HepG2 (cell line): ENCODE measurements at regions not wholly inside any gene's neighbourhood (a gene's known extent, or its start where the extent isn't known, plus 50 kb on each side); places are given as distances from the start of the nearest gene placed in this dataset.

Experiments
- AGO1 ChIP-seq: fragments of 200-400 bp; formaldehyde crosslinking; IDR thresholded peaks from 2 replicates; pipeline ENCODE4 v1.6.1; 2017; ENCODE audit warnings: mild to moderate bottlenecking, low read depth, low read length, moderate library complexity; ENCODE audit not compliant: poor library complexity, severe bottlenecking
- EHMT2 ChIP-seq: fragments of 200-600 bp; sonication (generic); IDR thresholded peaks from 2 replicates; pipeline ENCODE4 v1.7.0; 2017; ENCODE audit warnings: antibody characterized with exemption, low read depth, low read length, borderline replicate concordance
- GPN1 ChIP-seq: sonication (generic); formaldehyde crosslinking; IDR thresholded peaks from 2 replicates; pipeline ENCODE4 v1.5.1; 2020; ENCODE audit warnings: missing genetic modification reagents, borderline replicate concordance
- GZF1 ChIP-seq: sonication (generic); formaldehyde crosslinking; IDR thresholded peaks from 2 replicates; pipeline ENCODE4 v1.5.1; 2020; ENCODE audit warnings: mild to moderate bottlenecking, missing genetic modification reagents
- HDAC6 ChIP-seq: fragments of 200-600 bp; sonication (generic); IDR thresholded peaks from 2 replicates; pipeline ENCODE4 v1.7.0; 2017; ENCODE audit warnings: mild to moderate bottlenecking, antibody characterized with exemption, low read length, low read depth
- MAZ ChIP-seq, 2 experiments: sonication (generic) in 1 of 2; formaldehyde crosslinking in 1 of 2; IDR thresholded peaks; 2 replicates each; pipeline versions ENCODE4 v1.5.0 to v1.6.1; 2012 to 2020; ENCODE audit warnings: low read depth in 2 of 2, mild to moderate bottlenecking in 2 of 2, borderline replicate concordance in 1 of 2, improper control_type of control experiment in 1 of 2, low read length in 1 of 2, missing genetic modification reagents in 1 of 2, moderate library complexity in 1 of 2
- MLLT10 ChIP-seq: sonication (generic); formaldehyde crosslinking; IDR thresholded peaks from 2 replicates; pipeline ENCODE4 v1.4.0; 2020; ENCODE audit warnings: missing genetic modification reagents
- MLX ChIP-seq: IDR thresholded peaks from 2 replicates; pipeline ENCODE4 v1.6.1; 2016
- MTF2 ChIP-seq: sonication (generic); formaldehyde crosslinking; IDR thresholded peaks from 2 replicates; pipeline ENCODE4 v1.5.0; 2020; ENCODE audit warnings: missing genetic modification reagents, borderline replicate concordance
- NFKBIZ ChIP-seq: IDR thresholded peaks from 2 replicates; pipeline ENCODE4 v1.6.1; 2018; ENCODE audit warnings: missing genetic modification reagents, missing compliant biosample characterization
- NR1H2 ChIP-seq: sonication (generic); formaldehyde crosslinking; IDR thresholded peaks from 2 replicates; pipeline ENCODE4 v1.8.1; 2022; ENCODE audit warnings: low read depth, missing genetic modification reagents, borderline replicate concordance
- ONECUT2 ChIP-seq: sonication (generic); formaldehyde crosslinking; IDR thresholded peaks from 2 replicates; pipeline ENCODE4 v1.4.0; 2020; ENCODE audit warnings: missing genetic modification reagents
- PAX8 ChIP-seq: sonication (generic); formaldehyde crosslinking; IDR thresholded peaks from 2 replicates; pipeline ENCODE4 v1.8.0; 2022; ENCODE audit warnings: mild to moderate bottlenecking, missing genetic modification reagents, borderline replicate concordance
- POLR2AphosphoS5 ChIP-seq: IDR thresholded peaks from 2 replicates; pipeline ENCODE4 v1.6.1; 2012; ENCODE audit warnings: low read depth, low read length
- SNAPC2 ChIP-seq: sonication (generic); formaldehyde crosslinking; IDR thresholded peaks from 2 replicates; pipeline ENCODE4 v1.8.1; 2022; ENCODE audit warnings: mild to moderate bottlenecking, missing genetic modification reagents
- ZNF20 ChIP-seq: sonication (generic); formaldehyde crosslinking; IDR thresholded peaks from 2 replicates; pipeline ENCODE4 v1.4.0; 2020; ENCODE audit warnings: mild to moderate bottlenecking, moderate library complexity, missing genetic modification reagents
- ZNF33A ChIP-seq: sonication (generic); formaldehyde crosslinking; IDR thresholded peaks from 2 replicates; pipeline ENCODE4 v1.5.1; 2020; ENCODE audit warnings: missing genetic modification reagents, mild to moderate bottlenecking, moderate library complexity, borderline replicate concordance
- ZNF431 ChIP-seq: sonication (generic); formaldehyde crosslinking; IDR thresholded peaks from 2 replicates; pipeline ENCODE4 v1.9.0; 2022; ENCODE audit warnings: missing genetic modification reagents, low read depth, mild to moderate bottlenecking, borderline replicate concordance
- ZNF670 ChIP-seq: sonication (generic); formaldehyde crosslinking; IDR thresholded peaks from 2 replicates; pipeline ENCODE4 v1.8.0; 2022; ENCODE audit warnings: mild to moderate bottlenecking, missing genetic modification reagents, borderline replicate concordance
- ZNF678 ChIP-seq: sonication (generic); formaldehyde crosslinking; IDR thresholded peaks from 2 replicates; pipeline ENCODE4 v1.4.0; 2020; ENCODE audit warnings: mild to moderate bottlenecking, missing genetic modification reagents
- ZNF75D ChIP-seq: sonication (generic); formaldehyde crosslinking; IDR thresholded peaks from 2 replicates; pipeline ENCODE4 v1.8.1; 2023; ENCODE audit warnings: missing genetic modification reagents, mild to moderate bottlenecking, borderline replicate concordance
- ZNF879 ChIP-seq: sonication (generic); formaldehyde crosslinking; IDR thresholded peaks from 2 replicates; pipeline ENCODE4 v1.8.1; 2023; ENCODE audit warnings: missing genetic modification reagents
- ZSCAN20 ChIP-seq: sonication (generic); formaldehyde crosslinking; IDR thresholded peaks from 2 replicates; pipeline ENCODE4 v1.4.0; 2020; ENCODE audit warnings: missing genetic modification reagents, mild to moderate bottlenecking, borderline replicate concordance
- ZSCAN25 ChIP-seq: sonication (generic); formaldehyde crosslinking; IDR thresholded peaks from 2 replicates; pipeline ENCODE4 v1.8.0; 2022; ENCODE audit warnings: mild to moderate bottlenecking, missing genetic modification reagents
- ZSCAN9 ChIP-seq: IDR thresholded peaks from 2 replicates; pipeline ENCODE4 v1.6.1; 2016; ENCODE audit warnings: borderline replicate concordance
- TF ChIP-seq, protein P1 (sequence below): sonication (generic); formaldehyde crosslinking; conservative IDR thresholded peaks from 2 replicates; pipeline ENCODE4 v1.4.0; 2020; ENCODE audit warnings: mild to moderate bottlenecking, missing genetic modification reagents, moderate library complexity

DNA sequence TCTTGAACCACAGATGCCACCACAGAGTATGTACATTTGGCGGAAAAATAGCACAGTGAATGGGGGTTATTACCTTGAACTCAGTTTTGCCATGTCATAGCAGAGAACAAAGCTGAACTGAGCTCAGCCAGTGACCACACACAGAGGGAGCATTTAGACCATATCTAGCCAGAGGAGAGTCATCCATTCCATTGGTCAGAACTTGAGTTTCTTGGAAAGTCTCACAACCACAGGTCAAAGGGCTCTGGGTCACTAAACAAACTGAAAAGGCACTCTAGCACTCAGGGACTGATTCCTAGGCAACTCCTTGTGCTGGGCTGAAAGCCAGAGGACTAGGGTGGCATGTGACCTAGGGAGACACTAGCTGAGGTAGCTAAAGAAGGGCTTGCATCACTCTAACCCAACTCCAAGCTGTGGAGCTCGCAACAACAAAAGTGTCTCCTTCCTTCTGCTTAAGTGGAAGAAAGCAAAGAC, 239.7 kb upstream of the SEMA3D start (continued):
- TF ChIP-seq, protein P1, sequence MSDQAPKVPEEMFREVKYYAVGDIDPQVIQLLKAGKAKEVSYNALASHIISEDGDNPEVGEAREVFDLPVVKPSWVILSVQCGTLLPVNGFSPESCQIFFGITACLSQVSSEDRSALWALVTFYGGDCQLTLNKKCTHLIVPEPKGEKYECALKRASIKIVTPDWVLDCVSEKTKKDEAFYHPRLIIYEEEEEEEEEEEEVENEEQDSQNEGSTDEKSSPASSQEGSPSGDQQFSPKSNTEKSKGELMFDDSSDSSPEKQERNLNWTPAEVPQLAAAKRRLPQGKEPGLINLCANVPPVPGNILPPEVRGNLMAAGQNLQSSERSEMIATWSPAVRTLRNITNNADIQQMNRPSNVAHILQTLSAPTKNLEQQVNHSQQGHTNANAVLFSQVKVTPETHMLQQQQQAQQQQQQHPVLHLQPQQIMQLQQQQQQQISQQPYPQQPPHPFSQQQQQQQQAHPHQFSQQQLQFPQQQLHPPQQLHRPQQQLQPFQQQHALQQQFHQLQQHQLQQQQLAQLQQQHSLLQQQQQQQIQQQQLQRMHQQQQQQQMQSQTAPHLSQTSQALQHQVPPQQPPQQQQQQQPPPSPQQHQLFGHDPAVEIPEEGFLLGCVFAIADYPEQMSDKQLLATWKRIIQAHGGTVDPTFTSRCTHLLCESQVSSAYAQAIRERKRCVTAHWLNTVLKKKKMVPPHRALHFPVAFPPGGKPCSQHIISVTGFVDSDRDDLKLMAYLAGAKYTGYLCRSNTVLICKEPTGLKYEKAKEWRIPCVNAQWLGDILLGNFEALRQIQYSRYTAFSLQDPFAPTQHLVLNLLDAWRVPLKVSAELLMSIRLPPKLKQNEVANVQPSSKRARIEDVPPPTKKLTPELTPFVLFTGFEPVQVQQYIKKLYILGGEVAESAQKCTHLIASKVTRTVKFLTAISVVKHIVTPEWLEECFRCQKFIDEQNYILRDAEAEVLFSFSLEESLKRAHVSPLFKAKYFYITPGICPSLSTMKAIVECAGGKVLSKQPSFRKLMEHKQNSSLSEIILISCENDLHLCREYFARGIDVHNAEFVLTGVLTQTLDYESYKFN (CRISPR knock-in tag) = peak; percentile 76
- no peak for TF ChIP-seq MTF2 (CRISPR knock-in tag)
- no peak for TF ChIP-seq ZNF33A (CRISPR knock-in tag)
- no peak for TF ChIP-seq GPN1 (CRISPR knock-in tag)
- no peak for TF ChIP-seq MLX (CRISPR knock-in tag)
- no peak for TF ChIP-seq ZNF678 (CRISPR knock-in tag)
- no peak for TF ChIP-seq ZNF879 (CRISPR knock-in tag)
- no peak for TF ChIP-seq PAX8
- TF ChIP-seq MLLT10 (CRISPR knock-in tag) = no peak
- no peak for TF ChIP-seq ZSCAN25 (CRISPR knock-in tag)
- TF ChIP-seq NFKBIZ (CRISPR knock-in tag) = 0 out of 2 replicates have a peak, but pooled peaks have one; percentile 24
- no peak for TF ChIP-seq HDAC6
- no peak for TF ChIP-seq ONECUT2 (CRISPR knock-in tag)
- no peak for TF ChIP-seq POLR2AphosphoS5
- no peak for TF ChIP-seq EHMT2
- no peak for TF ChIP-seq ZSCAN20 (CRISPR knock-in tag)
- TF ChIP-seq NR1H2 (CRISPR knock-in tag) = no peak
- TF ChIP-seq ZNF431 (CRISPR knock-in tag) = no peak
- TF ChIP-seq ZNF20 (CRISPR knock-in tag) = no peak
- TF ChIP-seq MAZ (IDR thresholded peaks at IDR 0.05; ENCODE audit: borderline replicate concordance, low read depth, low read length) = no peak
- no peak for TF ChIP-seq MAZ (CRISPR knock-in tag; IDR thresholded peaks at IDR 0.05; ENCODE audit: low read depth)
- TF ChIP-seq ZNF670 (CRISPR knock-in tag) = no peak
- no peak for TF ChIP-seq AGO1
- TF ChIP-seq GZF1 = 0 out of 2 replicates have a peak, but pooled peaks have one; percentile 24
- 0 out of 2 replicates have a peak, but pooled peaks have one; percentile 19 for TF ChIP-seq ZSCAN9 (CRISPR knock-in tag)
- TF ChIP-seq SNAPC2 (CRISPR knock-in tag) = no peak
- no peak for TF ChIP-seq ZNF75D (CRISPR knock-in tag)
